IMR-90 (cell line): ENCODE measurements at regions not wholly inside any gene's neighbourhood (a gene's known extent, or its start where the extent isn't known, plus 50 kb on each side); places are given as distances from the start of the nearest gene placed in this dataset.

Source experiments
- ATAC-seq: fragments of 200-7000 bp; cut with Tn5 transposase; 2 replicates; pipeline ENCODE4 v1.9.1; 2020; ENCODE audit warnings: low read depth, mild to moderate bottlenecking, moderate library complexity
- BruUV-seq: library from RNA; stranded (reverse); fragments of 400-500 nt; replicated peaks from 2 replicates; lab custom pipeline; 2021; lab: Mats Ljungman, UMichigan
- CTCF ChIA-PET: fragments of 300-600 bp; formaldehyde crosslinking; extraction: SDS; loops from one replicate; lab custom pipeline; 2021; ENCODE audit warnings: antibody characterized with exemption; lab: Yijun Ruan, JAX
- POLR2A ChIA-PET: fragments of 300-600 bp; sonication (Branson Sonifier 250); formaldehyde crosslinking; loops from one replicate; lab custom pipeline; 2022; ENCODE audit warnings: antibody characterized with exemption; ENCODE audit not compliant: unreplicated experiment; lab: Charles Lee
- DNase-seq: peaks from one replicate; pipeline ENCODE4 v3.0.0; 2013
- H2AFZ ChIP-seq: replicated peaks from 2 replicates; pipeline ENCODE3; 2013; ENCODE audit warnings: low read length, mild to moderate bottlenecking; ENCODE audit not compliant: poor library complexity
- H2AK5ac ChIP-seq: 2 replicates; pipeline ENCODE4 v1.6.1; 2013; ENCODE audit warnings: low read depth, low read length, inconsistent platforms
- H2AK9ac ChIP-seq: replicated peaks from 2 replicates; pipeline ENCODE3; 2013; ENCODE audit warnings: mild to moderate bottlenecking, low read depth, low read length, moderate library complexity; ENCODE audit not compliant: poor library complexity
- H2BK120ac ChIP-seq: 2 replicates; pipeline ENCODE4 v1.6.1; 2013; ENCODE audit warnings: low read depth, low read length, inconsistent platforms
- H2BK15ac ChIP-seq: 3 replicates; pipeline ENCODE4 v1.6.1; 2013; ENCODE audit warnings: low read depth, low read length, inconsistent platforms
- H2BK20ac ChIP-seq: 2 replicates; pipeline ENCODE4 v1.6.1; 2013; ENCODE audit warnings: low read depth, mild to moderate bottlenecking, inconsistent platforms, low read length, moderate library complexity
- H2BK5ac ChIP-seq: 2 replicates; pipeline ENCODE4 v1.6.1; 2013; ENCODE audit warnings: mild to moderate bottlenecking, low read depth, low read length, inconsistent platforms; ENCODE audit not compliant: poor library complexity, severe bottlenecking
- H3K14ac ChIP-seq: replicated peaks from 2 replicates; pipeline ENCODE4 v1.6.1; 2013; ENCODE audit warnings: low read depth, low read length, inconsistent platforms
- H3K18ac ChIP-seq: 2 replicates; pipeline ENCODE4 v1.6.1; 2013; ENCODE audit warnings: low read depth, low read length, control low read depth
- H3K23ac ChIP-seq: 2 replicates; pipeline ENCODE4 v1.6.1; 2013; ENCODE audit warnings: low read depth, low read length, inconsistent platforms
- H3K27ac ChIP-seq: 2 replicates; pipeline ENCODE4 v1.5.1; 2013; ENCODE audit warnings: mild to moderate bottlenecking, control low read depth, low read length; ENCODE audit not compliant: insufficient read depth
- H3K27me3 ChIP-seq: 2 replicates; pipeline ENCODE4 v1.6.1; 2013; ENCODE audit warnings: low read length; ENCODE audit not compliant: control insufficient read depth, insufficient read depth
- H3K36me3 ChIP-seq: 2 replicates; pipeline ENCODE4 v1.6.1; 2013; ENCODE audit warnings: low read length, mixed read lengths; ENCODE audit not compliant: control insufficient read depth, insufficient read depth
- H3K4ac ChIP-seq: 2 replicates; pipeline ENCODE4 v1.6.1; 2013; ENCODE audit warnings: low read depth, low read length, inconsistent platforms
- H3K4me1 ChIP-seq: 2 replicates; pipeline ENCODE4 v1.6.1; 2013; ENCODE audit warnings: low read length, mixed read lengths; ENCODE audit not compliant: control insufficient read depth, insufficient read depth
- H3K4me2 ChIP-seq: 2 replicates; pipeline ENCODE4 v1.6.1; 2013; ENCODE audit warnings: low read depth, mild to moderate bottlenecking, control low read depth, low read length, moderate library complexity
- H3K4me3 ChIP-seq: 2 replicates; pipeline ENCODE4 v1.5.1; 2013; ENCODE audit warnings: low read depth, mild to moderate bottlenecking, control low read depth, low read length, moderate library complexity; ENCODE audit not compliant: insufficient read depth
- H3K56ac ChIP-seq: 2 replicates; pipeline ENCODE4 v1.6.1; 2013; ENCODE audit warnings: low read length, inconsistent platforms; ENCODE audit not compliant: insufficient read depth; ENCODE audit errors: extremely low read depth
- H3K79me1 ChIP-seq, 2 experiments: 2 replicates each; pipeline ENCODE4 v1.6.1; 2013; ENCODE audit warnings: low read length in 2 of 2, inconsistent platforms in 1 of 2, low read depth in 1 of 2
- H3K9ac ChIP-seq: 2 replicates; pipeline ENCODE4 v1.6.1; 2013; ENCODE audit warnings: low read depth, low read length, control low read depth
- H3K9me1 ChIP-seq: 2 replicates; pipeline ENCODE4 v1.6.1; 2013; ENCODE audit warnings: low read length, inconsistent platforms; ENCODE audit not compliant: insufficient read depth
- H3K9me3 ChIP-seq: 2 replicates; pipeline ENCODE4 v1.6.1; 2013; ENCODE audit warnings: low read length; ENCODE audit not compliant: control insufficient read depth, insufficient read depth
- H4K20me1 ChIP-seq: 2 replicates; pipeline ENCODE4 v1.6.1; 2013; ENCODE audit warnings: low read length, inconsistent platforms; ENCODE audit not compliant: insufficient read depth
- H4K5ac ChIP-seq: 2 replicates; pipeline ENCODE4 v1.6.1; 2013; ENCODE audit warnings: mild to moderate bottlenecking, low read depth, low read length, control low read depth
- H4K8ac ChIP-seq, 2 experiments: 2 replicates each; pipeline ENCODE4 v1.6.1; 2013; ENCODE audit warnings: low read depth in 2 of 2, low read length in 2 of 2, control low read depth in 1 of 2, inconsistent platforms in 1 of 2
- H4K91ac ChIP-seq: 2 replicates; pipeline ENCODE4 v1.6.1; 2013; ENCODE audit warnings: low read depth, low read length, inconsistent platforms; ENCODE audit not compliant: insufficient read depth
- FOS ChIP-seq: fragments of 150-350 bp; IDR thresholded peaks from 2 replicates; pipeline ENCODE4 v1.6.1; 2016; ENCODE audit warnings: low read depth, low read length
- MAFK ChIP-seq: IDR thresholded peaks from 2 replicates; pipeline ENCODE4 v1.6.1; 2012; ENCODE audit warnings: low read depth, low read length, improper control_type of control experiment
- POLR2A ChIP-seq: IDR thresholded peaks from 2 replicates; pipeline ENCODE4 v1.6.1; 2012; ENCODE audit warnings: mild to moderate bottlenecking, low read depth, low read length
- SMC3 ChIP-seq: fragments of 150-350 bp; IDR thresholded peaks from 2 replicates; pipeline ENCODE4 v1.6.1; 2016; ENCODE audit warnings: low read depth, mild to moderate bottlenecking, antibody characterized with exemption, low read length, moderate library complexity
- WGBS, 2 experiments: methylation state at CpG; one replicate each; pipeline versions ENCODE4 v1.1.5 to v1.1.7; 2013; ENCODE audit warnings: missing lambda C conversion rate in 2 of 2; ENCODE audit not compliant: insufficient read length in 1 of 2; ENCODE audit errors: extremely low coverage in 2 of 2; 5-methylcytosine and 5-hydroxymethylcytosine counted together
- dilution Hi-C: fragments of 300-500 bp; cut with HindIII; formaldehyde crosslinking; loops from one replicate; pipeline ENCODE4 v1.14.3; 2018; ENCODE audit warnings: low sequenced_read_pairs; ENCODE audit not compliant: unreplicated experiment
- in situ Hi-C: fragments of 300-500 bp; cut with MboI; formaldehyde crosslinking; loops from 3 replicates; pipeline ENCODE4 v1.14.3; 2019; ENCODE audit warnings: low sequenced_read_pairs, inconsistent platforms, mixed read lengths
- intact Hi-C: fragments of 100-400 bp; cut with micrococcal nuclease; formaldehyde crosslinking; loops from 2 replicates; pipeline ENCODE4 v1.10.0; 2022
- TF ChIP-seq, protein P1 (sequence below): fragments of 150-350 bp; IDR thresholded peaks from 2 replicates; pipeline ENCODE4 v1.6.1; 2017; ENCODE audit warnings: mild to moderate bottlenecking, antibody characterized with exemption, low read length, low read depth

DNA sequence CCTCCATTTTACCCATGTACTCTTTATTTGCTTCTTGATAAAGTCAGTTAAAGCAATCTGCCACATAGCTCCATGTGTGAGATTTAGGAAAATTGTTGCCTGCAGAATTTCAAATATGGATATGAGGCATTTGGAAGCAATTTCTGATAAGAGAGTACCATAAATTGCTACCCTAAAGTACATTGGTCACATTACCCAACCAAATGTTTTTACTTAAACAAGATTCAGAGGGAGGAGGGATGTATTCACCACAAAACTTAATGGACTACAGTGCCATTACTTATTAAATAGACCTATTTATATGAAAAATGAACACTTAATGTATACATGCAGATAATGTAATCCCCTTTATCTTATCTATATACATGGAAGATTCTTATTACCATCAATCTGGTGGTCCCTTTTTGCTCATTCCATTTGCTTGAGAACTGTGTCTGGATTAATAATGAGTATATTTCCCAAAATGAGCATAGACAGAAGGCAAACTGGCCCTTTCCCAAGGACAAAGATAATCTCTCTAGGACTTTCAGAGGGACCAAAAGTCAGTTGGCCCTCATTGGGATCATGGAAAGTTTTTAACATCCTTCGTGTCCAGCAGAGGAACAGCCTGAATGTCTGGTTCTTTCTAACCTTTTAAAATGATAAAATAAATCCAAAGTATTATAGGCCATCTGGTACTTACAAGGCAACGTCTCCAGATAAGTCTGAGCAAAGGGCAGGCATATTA is 526.4 kb downstream of the CBLN4 start:
- H3K4me3 ChIP-seq, result no peak overlapping the region
- in situ Hi-C loops, result no loop called here
- H2BK120ac ChIP-seq, result no peak overlapping the region
- no peak overlapping the region for H3K14ac ChIP-seq
- ATAC-seq (no peak), DNase-seq (no peak)
- H3K36me3 ChIP-seq, result no peaks in the 10 kb centered on the region
- dilution Hi-C loops, result no loop called here
- H3K56ac ChIP-seq, result no peak overlapping the region
- intact Hi-C loops, result no loop called here
- no peak overlapping the region for H3K18ac ChIP-seq
- no peak overlapping the region for H3K4me2 ChIP-seq
- H4K91ac ChIP-seq, result no peak overlapping the region
- H3K9ac ChIP-seq, result no peak overlapping the region
- no peaks in the 10 kb centered on the region for H4K20me1 ChIP-seq
- no peak overlapping the region for H4K8ac ChIP-seq
- no CpG with 5 or more reads among the region's 2 CpGs for WGBS, 2 experiments
- H4K5ac ChIP-seq, result no peak overlapping the region
- H2BK5ac ChIP-seq, result no peak overlapping the region
- H3K4me1 ChIP-seq, result no peaks in the 10 kb centered on the region
- no peak overlapping the region for H2AFZ ChIP-seq
- no peak overlapping the region for H2AK9ac ChIP-seq
- BruUV-seq, result no TSS peak
- H3K79me1 ChIP-seq, result no peaks in the 10 kb centered on the region
- TF ChIP-seq MAFK (no peak), SMC3 (no peak), FOS (no peak), POLR2A (no peak)
- TF ChIP-seq, protein P1, sequence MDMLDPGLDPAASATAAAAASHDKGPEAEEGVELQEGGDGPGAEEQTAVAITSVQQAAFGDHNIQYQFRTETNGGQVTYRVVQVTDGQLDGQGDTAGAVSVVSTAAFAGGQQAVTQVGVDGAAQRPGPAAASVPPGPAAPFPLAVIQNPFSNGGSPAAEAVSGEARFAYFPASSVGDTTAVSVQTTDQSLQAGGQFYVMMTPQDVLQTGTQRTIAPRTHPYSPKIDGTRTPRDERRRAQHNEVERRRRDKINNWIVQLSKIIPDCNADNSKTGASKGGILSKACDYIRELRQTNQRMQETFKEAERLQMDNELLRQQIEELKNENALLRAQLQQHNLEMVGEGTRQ, result no peak
- H3K4ac ChIP-seq, result no peak overlapping the region
- H3K9me1 ChIP-seq, result no peaks in the 10 kb centered on the region
- H2BK15ac ChIP-seq, result no peak overlapping the region
- ChIA-PET CTCF (no interaction called here), POLR2A (no interaction called here)
- no peak overlapping the region for H2BK20ac ChIP-seq
- H3K27me3 ChIP-seq, result no peaks in the 10 kb centered on the region
- H3K27ac ChIP-seq, result no peak overlapping the region
- H2AK5ac ChIP-seq, result no peak overlapping the region
- H3K9me3 ChIP-seq, result peaks cover 4% of the 10 kb centered on the region; the same call in 1 of the 2 replicates
- no peak overlapping the region for H3K23ac ChIP-seq
